PFSK-1 (cell line): ENCODE measurements at regions not wholly inside any gene's neighbourhood (a gene's known extent, or its start where the extent isn't known, plus 50 kb on each side); places are given as distances from the start of the nearest gene placed in this dataset.

Experiments used
- SIN3A ChIP-seq: IDR thresholded peaks from 2 replicates; pipeline ENCODE4 v1.6.1; 2012; ENCODE audit warnings: mild to moderate bottlenecking, low read length, moderate library complexity, borderline replicate concordance; ENCODE audit not compliant: insufficient read depth
- TF ChIP-seq, protein P1 (sequence below), 2 experiments: IDR thresholded peaks; 2 replicates each; pipeline versions ENCODE4 v1.6.1 to v1.8.0; 2011 to 2012; ENCODE audit warnings: low read depth in 2 of 2, low read length in 2 of 2, control low read depth in 1 of 2, inconsistent platforms in 1 of 2, mild to moderate bottlenecking in 1 of 2, moderate library complexity in 1 of 2; ENCODE audit not compliant: insufficient read depth in 1 of 2

- TF ChIP-seq, protein P1, sequence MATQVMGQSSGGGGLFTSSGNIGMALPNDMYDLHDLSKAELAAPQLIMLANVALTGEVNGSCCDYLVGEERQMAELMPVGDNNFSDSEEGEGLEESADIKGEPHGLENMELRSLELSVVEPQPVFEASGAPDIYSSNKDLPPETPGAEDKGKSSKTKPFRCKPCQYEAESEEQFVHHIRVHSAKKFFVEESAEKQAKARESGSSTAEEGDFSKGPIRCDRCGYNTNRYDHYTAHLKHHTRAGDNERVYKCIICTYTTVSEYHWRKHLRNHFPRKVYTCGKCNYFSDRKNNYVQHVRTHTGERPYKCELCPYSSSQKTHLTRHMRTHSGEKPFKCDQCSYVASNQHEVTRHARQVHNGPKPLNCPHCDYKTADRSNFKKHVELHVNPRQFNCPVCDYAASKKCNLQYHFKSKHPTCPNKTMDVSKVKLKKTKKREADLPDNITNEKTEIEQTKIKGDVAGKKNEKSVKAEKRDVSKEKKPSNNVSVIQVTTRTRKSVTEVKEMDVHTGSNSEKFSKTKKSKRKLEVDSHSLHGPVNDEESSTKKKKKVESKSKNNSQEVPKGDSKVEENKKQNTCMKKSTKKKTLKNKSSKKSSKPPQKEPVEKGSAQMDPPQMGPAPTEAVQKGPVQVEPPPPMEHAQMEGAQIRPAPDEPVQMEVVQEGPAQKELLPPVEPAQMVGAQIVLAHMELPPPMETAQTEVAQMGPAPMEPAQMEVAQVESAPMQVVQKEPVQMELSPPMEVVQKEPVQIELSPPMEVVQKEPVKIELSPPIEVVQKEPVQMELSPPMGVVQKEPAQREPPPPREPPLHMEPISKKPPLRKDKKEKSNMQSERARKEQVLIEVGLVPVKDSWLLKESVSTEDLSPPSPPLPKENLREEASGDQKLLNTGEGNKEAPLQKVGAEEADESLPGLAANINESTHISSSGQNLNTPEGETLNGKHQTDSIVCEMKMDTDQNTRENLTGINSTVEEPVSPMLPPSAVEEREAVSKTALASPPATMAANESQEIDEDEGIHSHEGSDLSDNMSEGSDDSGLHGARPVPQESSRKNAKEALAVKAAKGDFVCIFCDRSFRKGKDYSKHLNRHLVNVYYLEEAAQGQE (IDR thresholded peaks at IDR 0.05; ENCODE audit: insufficient read depth in 1 of 2, low read depth in 2 of 2, low read length in 2 of 2): no peak
- TF ChIP-seq SIN3A: no peak
Observed at GRCh38 chr5:13187186-13187585, 757.3 kb downstream of the DNAH5 start.
